K562 (cell line): ENCODE measurements at regions not wholly inside any gene's neighbourhood (a gene's known extent, or its start where the extent isn't known, plus 50 kb on each side); places are given as distances from the start of the nearest gene placed in this dataset.

ENCODE experiments used
- ATAC-seq: fragments of 200-7000 bp; cut with Tn5 transposase; 3 replicates; pipeline ENCODE4 v1.9.1; 2020; ENCODE audit warnings: moderate library complexity
- BruUV-seq: library from RNA; stranded (reverse); fragments of 400-500 nt; replicated peaks from 2 replicates; lab custom pipeline; 2021; lab: Mats Ljungman, UMichigan
- CTCF ChIA-PET: fragments of 300-600 bp; formaldehyde crosslinking; extraction: SDS; loops from one replicate; lab custom pipeline; 2021; ENCODE audit warnings: low intra/inter-chr PET ratio; lab: Yijun Ruan, JAX
- POLR2A ChIA-PET: fragments of 300-600, 350-650 bp; sonication (Branson Sonifier 250); formaldehyde crosslinking; extraction: SDS; loops from one replicate; lab custom pipeline; 2021; ENCODE audit warnings: antibody characterized with exemption, inconsistent platforms; lab: Yijun Ruan, JAX
- DNase-seq, 4 experiments: peaks; one replicate each; pipeline versions ENCODE4 v3.0.0 to v3.0.0-alpha.2; 2011 to 2018; ENCODE audit warnings: low spot score in 3 of 4, mixed read lengths in 3 of 4; ENCODE audit errors: extremely low read depth in 1 of 4
- FAIRE-seq: peaks from 2 replicates; lab custom pipeline; 2011; peaks lifted over from hg19 to GRCh38; lab: Jason Lieb, UNC
- H2AFZ ChIP-seq: 2 replicates; pipeline ENCODE4 v1.6.0; 2011; ENCODE audit warnings: low read depth, low read length, control low read depth, inconsistent platforms
- H3K27ac ChIP-seq: fragments of 200-600 bp; 3 replicates; pipeline ENCODE4 v1.8.0; 2011; ENCODE audit warnings: low read depth, mild to moderate bottlenecking, control low read depth, inconsistent platforms, low read length, moderate library complexity, mixed read lengths; ENCODE audit errors: extremely low read depth
- H3K27me3 ChIP-seq, 2 experiments: fragments of 300-600 bp in 1 of 2; 2 replicates in 1 of 2; 3 replicates in 1 of 2; pipeline versions ENCODE4 v1.6.0 to v1.8.0; 2011; ENCODE audit warnings: inconsistent platforms in 2 of 2, low read length in 2 of 2, mild to moderate bottlenecking in 1 of 2, mixed read lengths in 1 of 2, moderate library complexity in 1 of 2; ENCODE audit not compliant: control insufficient read depth in 2 of 2, insufficient read depth in 2 of 2
- H3K36me3 ChIP-seq: fragments of 300-600 bp; 3 replicates; pipeline ENCODE4 v1.8.0; 2011; ENCODE audit warnings: mild to moderate bottlenecking, low read length, inconsistent platforms; ENCODE audit not compliant: control insufficient read depth, insufficient read depth
- H3K4me1 ChIP-seq, 2 experiments: fragments of 200-600 bp in 1 of 2; replicated peaks in 1 of 2; 2 replicates in 1 of 2; 3 replicates in 1 of 2; pipeline versions ENCODE4 v1.5.1 to v1.8.0; 2011; ENCODE audit warnings: inconsistent platforms in 2 of 2, low read length in 2 of 2, mild to moderate bottlenecking in 1 of 2, mixed read lengths in 1 of 2, moderate library complexity in 1 of 2; ENCODE audit not compliant: control insufficient read depth in 2 of 2, insufficient read depth in 2 of 2
- H3K4me2 ChIP-seq: 2 replicates; pipeline ENCODE4 v1.6.1; 2011; ENCODE audit warnings: low read length, control low read depth, inconsistent platforms, mixed read lengths; ENCODE audit not compliant: insufficient read depth
- H3K4me3 ChIP-seq: fragments of 200-600 bp; sonication (generic), shearing (Covaris generic); 2 replicates; pipeline ENCODE4 v1.5.1; 2016; ENCODE audit warnings: control low read depth, inconsistent platforms
- H3K79me2 ChIP-seq: fragments of 200-600 bp; 3 replicates; pipeline ENCODE4 v1.8.0; 2011; ENCODE audit warnings: low read length, inconsistent platforms; ENCODE audit not compliant: control insufficient read depth, insufficient read depth
- H3K9ac ChIP-seq, 2 experiments: 2 replicates each; pipeline versions ENCODE4 v1.6.0 to v1.6.1; 2011; ENCODE audit warnings: low read depth in 2 of 2, low read length in 2 of 2, control low read depth in 1 of 2, inconsistent platforms in 1 of 2, mild to moderate bottlenecking in 1 of 2, mixed read lengths in 1 of 2; ENCODE audit not compliant: insufficient read depth in 1 of 2
- H3K9me1 ChIP-seq: one replicate; pipeline ENCODE4 v1.6.0; 2011; ENCODE audit warnings: inconsistent platforms, mild to moderate bottlenecking, low read length, moderate library complexity; ENCODE audit not compliant: control insufficient read depth, insufficient read depth
- H3K9me3 ChIP-seq: replicated peaks from 2 replicates; pipeline ENCODE4 v1.5.1; 2011; ENCODE audit warnings: low read depth, low read length, inconsistent platforms; ENCODE audit not compliant: control insufficient read depth, insufficient read depth
- H4K20me1 ChIP-seq: replicated peaks from 2 replicates; pipeline ENCODE4 v1.6.1; 2011; ENCODE audit warnings: low read length, inconsistent platforms, mixed read lengths; ENCODE audit not compliant: control insufficient read depth, insufficient read depth
- ARID3B ChIP-seq: fragments of 250-450 bp; sonication (Bioruptor Pico); IDR thresholded peaks from 2 replicates; pipeline ENCODE4 v1.4.0; 2020; ENCODE audit warnings: borderline replicate concordance
- ASH1L ChIP-seq: fragments of 450-650 bp; IDR thresholded peaks from 2 replicates; pipeline ENCODE4 v1.6.1; 2018; ENCODE audit warnings: borderline replicate concordance, mild to moderate bottlenecking, low read depth; ENCODE audit not compliant: partially characterized antibody
- ATF4 ChIP-seq: fragments of 450-650 bp; formaldehyde crosslinking; IDR thresholded peaks from 2 replicates; pipeline ENCODE4 v1.4.0; 2022; ENCODE audit warnings: mild to moderate bottlenecking, moderate library complexity
- CEBPG ChIP-seq, 3 experiments: fragments of 200-800 bp in 1 of 3; sonication (Bioruptor generic) in 1 of 3; sonication (generic) in 1 of 3; formaldehyde crosslinking in 1 of 3; IDR thresholded peaks in 2 of 3; conservative IDR thresholded peaks in 1 of 3; 2 replicates each; pipeline versions ENCODE4 v1.6.1 to v1.8.0; 2016 to 2022; ENCODE audit warnings: missing compliant biosample characterization in 2 of 3, missing genetic modification characterization in 2 of 3, mild to moderate bottlenecking in 1 of 3, missing genetic modification reagents in 1 of 3
- DEAF1 ChIP-seq: fragments of 450-650 bp; formaldehyde crosslinking; IDR thresholded peaks from 2 replicates; pipeline ENCODE4 v1.4.0; 2020; ENCODE audit warnings: mild to moderate bottlenecking, moderate library complexity
- ELF2 ChIP-seq: fragments of 250-450 bp; sonication (Bioruptor Pico); IDR thresholded peaks from 2 replicates; pipeline ENCODE4 v1.5.0; 2021; ENCODE audit warnings: mild to moderate bottlenecking
- KDM5B ChIP-seq: fragments of 200-600 bp; sonication (generic); IDR thresholded peaks from 2 replicates; pipeline ENCODE4 v1.6.1; 2012; ENCODE audit warnings: low read depth, mild to moderate bottlenecking, moderate library complexity, low read length, control low read depth, inconsistent platforms; ENCODE audit not compliant: insufficient replicate concordance
- MED1 ChIP-seq: sonication (generic); formaldehyde crosslinking; IDR thresholded peaks from 2 replicates; pipeline ENCODE4 v1.8.1; 2023; ENCODE audit warnings: missing genetic modification reagents, borderline replicate concordance
- POU5F1 ChIP-seq: fragments of 150-350 bp; IDR thresholded peaks from 2 replicates; pipeline ENCODE4 v1.6.1; 2014; ENCODE audit warnings: borderline replicate concordance, low read length, low read depth, mild to moderate bottlenecking; ENCODE audit not compliant: partially characterized antibody
- ZNF224 ChIP-seq: sonication (generic); formaldehyde crosslinking; IDR thresholded peaks from 2 replicates; pipeline ENCODE4 v1.8.0; 2022; ENCODE audit warnings: mild to moderate bottlenecking, missing genetic modification reagents
- ZNF3 ChIP-seq: fragments of 250-450 bp; sonication (Bioruptor Pico); IDR thresholded peaks from 2 replicates; pipeline ENCODE4 v1.5.0; 2021; ENCODE audit warnings: mild to moderate bottlenecking, moderate library complexity
- ZSCAN32 ChIP-seq: fragments of 450-650 bp; formaldehyde crosslinking; IDR thresholded peaks from 2 replicates; pipeline ENCODE4 v1.4.0; 2020; ENCODE audit warnings: mild to moderate bottlenecking, moderate library complexity
- WGBS: fragments of 100-300 bp; shearing (Covaris generic); methylation state at CpG from one replicate; pipeline ENCODE4 v1.1.6; 2016; ENCODE audit warnings: low coverage, mixed read lengths; ENCODE audit not compliant: insufficient coverage; ENCODE audit errors: missing lambda C conversion rate; 5-methylcytosine and 5-hydroxymethylcytosine counted together
- in situ Hi-C: fragments of 300-500 bp; cut with MboI; formaldehyde crosslinking; loops from 4 replicates; pipeline ENCODE4 v1.15.0; 2018; ENCODE audit warnings: inconsistent platforms, mixed read lengths
- intact Hi-C: fragments of 100-400 bp; cut with micrococcal nuclease; formaldehyde crosslinking; loops from 2 replicates; pipeline ENCODE4 v1.14.2; 2022

GRCh38 chr10:52454491-52454890 lies 140.4 kb downstream of the DKK1 start:
- BruUV-seq, result no TSS peak
- no peak overlapping the region for H3K4me2 ChIP-seq
- H3K4me3 ChIP-seq, result no peak overlapping the region
- H3K9me3 ChIP-seq, result no peaks in the 10 kb centered on the region; the same call in 1 of the 2 replicates
- ChIA-PET CTCF (no interaction called here), POLR2A (no interaction called here)
- intact Hi-C loops, result no loop called here
- FAIRE-seq, result no peak
- no peaks in the 10 kb centered on the region for H3K9me1 ChIP-seq
- TF ChIP-seq CEBPG (CRISPR knock-in tag; IDR thresholded peaks at IDR 0.05) (no peak), CEBPG (tag; conservative IDR thresholded peaks at IDR 0.05 in 1 of 2, IDR thresholded peaks at IDR 0.05 in 1 of 2) (no peak), POU5F1 (no peak), ATF4 (CRISPR knock-in tag) (no peak), ASH1L (no peak), ZNF224 (no peak), KDM5B (no peak), ARID3B (CRISPR knock-in tag) (no peak), MED1 (CRISPR knock-in tag) (no peak), DEAF1 (no peak), ZNF3 (CRISPR knock-in tag) (no peak), ELF2 (CRISPR knock-in tag) (no peak), ZSCAN32 (no peak)
- DNase-seq, result no peak
- no peak overlapping the region for H2AFZ ChIP-seq
- no peaks in the 10 kb centered on the region for H4K20me1 ChIP-seq
- 1% methylated on average over 3 of the region's 3 CpGs for WGBS
- H3K27me3 ChIP-seq, result no peaks in the 10 kb centered on the region
- ATAC-seq, result no peak
- H3K36me3 ChIP-seq, result no peaks in the 10 kb centered on the region
- H3K9ac ChIP-seq, result no peak overlapping the region
- no peaks in the 10 kb centered on the region for H3K4me1 ChIP-seq
- in situ Hi-C loops, result no loop called here
- no peak overlapping the region for H3K27ac ChIP-seq
- H3K79me2 ChIP-seq, result no peaks in the 10 kb centered on the region
